Neural cell (in vitro differentiated cells): ENCODE measurements at regions not wholly inside any gene's neighbourhood (a gene's known extent, or its start where the extent isn't known, plus 50 kb on each side); places are given as distances from the start of the nearest gene placed in this dataset.

Experiments used
- H2AFZ ChIP-seq: fragments of 200-600, 300-800 bp; sonication (generic), shearing (Covaris generic); 2 replicates; pipeline ENCODE4 v1.6.0; 2014; ENCODE audit warnings: low read depth, mild to moderate bottlenecking, antibody characterized with exemption, low read length, moderate library complexity
- H3F3A ChIP-seq: fragments of 200-600 bp; shearing (Covaris generic); 2 replicates; pipeline ENCODE4 v1.6.1; 2016; ENCODE audit warnings: mild to moderate bottlenecking, moderate library complexity, mixed read lengths, antibody characterized with exemption, low read length; ENCODE audit not compliant: insufficient read depth, poor library complexity, severe bottlenecking
- H3K27ac ChIP-seq: fragments of 200-600, 300-800 bp; sonication (generic), shearing (Covaris generic); 2 replicates; pipeline ENCODE4 v1.5.1; 2014; ENCODE audit warnings: mild to moderate bottlenecking, low read length, moderate library complexity
- H3K27me3 ChIP-seq: fragments of 300-800, 200-600 bp; sonication (generic), shearing (Covaris generic); 2 replicates; pipeline ENCODE4 v1.6.0; 2014; ENCODE audit warnings: mild to moderate bottlenecking, low read depth, low read length, moderate library complexity; ENCODE audit not compliant: insufficient read depth
- H3K36me3 ChIP-seq: fragments of 300-800, 200-600 bp; sonication (generic), shearing (Covaris generic); 2 replicates; pipeline ENCODE4 v1.5.1; 2014; ENCODE audit warnings: mild to moderate bottlenecking, antibody characterized with exemption, low read length, moderate library complexity; ENCODE audit not compliant: insufficient read depth
- H3K4me2 ChIP-seq: fragments of 300-800, 200-600 bp; sonication (generic), shearing (Covaris generic); 2 replicates; pipeline ENCODE4 v1.6.0; 2014; ENCODE audit warnings: mild to moderate bottlenecking, low read length
- H3K4me3 ChIP-seq: fragments of 300-800, 200-600 bp; sonication (generic), shearing (Covaris generic); 2 replicates; pipeline ENCODE4 v1.5.1; 2014; ENCODE audit warnings: mild to moderate bottlenecking, low read length, moderate library complexity
- H3K79me2 ChIP-seq: fragments of 200-600 bp; shearing (Covaris generic); replicated peaks from 2 replicates; pipeline ENCODE4 v1.6.0; 2014; ENCODE audit warnings: mild to moderate bottlenecking, low read length, moderate library complexity; ENCODE audit not compliant: insufficient read depth
- H3K9ac ChIP-seq: fragments of 300-800, 200-600 bp; sonication (generic), shearing (Covaris generic); 2 replicates; pipeline ENCODE4 v1.6.1; 2016; ENCODE audit warnings: mild to moderate bottlenecking, low read length, mixed read lengths
- H3K9me2 ChIP-seq: fragments of 200-600 bp; shearing (Covaris generic); 2 replicates; pipeline ENCODE4 v1.6.1; 2016; ENCODE audit warnings: mild to moderate bottlenecking, low read length, mixed read lengths; ENCODE audit not compliant: insufficient read depth
- H3K9me3 ChIP-seq: fragments of 200-600, 300-800 bp; sonication (generic), shearing (Covaris generic); 2 replicates; pipeline ENCODE4 v1.6.1; 2016; ENCODE audit warnings: mild to moderate bottlenecking, mixed run types, low read length, moderate library complexity, mixed read lengths
- H4K20me1 ChIP-seq: fragments of 200-600 bp; shearing (Covaris generic); 2 replicates; pipeline ENCODE4 v1.6.1; 2016; ENCODE audit warnings: mild to moderate bottlenecking, mixed run types; ENCODE audit not compliant: insufficient read depth
- CTCF ChIP-seq: fragments of 450-650 bp; IDR thresholded peaks from 2 replicates; pipeline ENCODE4 v1.5.1; 2014; ENCODE audit warnings: antibody characterized with exemption, mild to moderate bottlenecking, moderate library complexity; ENCODE audit not compliant: poor library complexity, severe bottlenecking
- EP300 ChIP-seq: fragments of 450-650 bp; conservative IDR thresholded peaks from 2 replicates; pipeline ENCODE4 v1.6.1; 2014; ENCODE audit warnings: antibody characterized with exemption, mild to moderate bottlenecking, moderate library complexity; ENCODE audit not compliant: poor library complexity, severe bottlenecking
- EZH2 ChIP-seq: fragments of 200-600, 300-800 bp; shearing (Covaris generic), sonication (generic); IDR thresholded peaks from 2 replicates; pipeline ENCODE4 v1.6.1; 2014; ENCODE audit warnings: antibody characterized with exemption, low read length, borderline replicate concordance, mild to moderate bottlenecking; ENCODE audit not compliant: insufficient read depth, poor library complexity, severe bottlenecking
- MXI1 ChIP-seq: fragments of 450-650 bp; conservative IDR thresholded peaks from 2 replicates; pipeline ENCODE4 v1.6.1; 2014; ENCODE audit warnings: antibody characterized with exemption, mild to moderate bottlenecking; ENCODE audit not compliant: poor library complexity, severe bottlenecking
- POLR2AphosphoS5 ChIP-seq: IDR thresholded peaks from 2 replicates; pipeline ENCODE4 v1.6.1; 2012
- RAD21 ChIP-seq: fragments of 450-650 bp; conservative IDR thresholded peaks from 2 replicates; pipeline ENCODE4 v1.6.1; 2014; ENCODE audit warnings: antibody characterized with exemption, mild to moderate bottlenecking, moderate library complexity
- SMC3 ChIP-seq: fragments of 450-650 bp; conservative IDR thresholded peaks from 2 replicates; pipeline ENCODE4 v1.6.1; 2014; ENCODE audit warnings: antibody characterized with exemption, mild to moderate bottlenecking, moderate library complexity; ENCODE audit not compliant: poor library complexity
- TAF1 ChIP-seq: IDR thresholded peaks from 2 replicates; pipeline ENCODE4 v1.6.1; 2012; ENCODE audit warnings: low read depth
- TF ChIP-seq, protein P1 (sequence below): IDR thresholded peaks from 2 replicates; pipeline ENCODE4 v1.6.1; 2012; ENCODE audit warnings: borderline replicate concordance

- no peaks in the 10 kb centered on the region for H3K27me3 ChIP-seq
- H3K4me3 ChIP-seq: no peak overlapping the region
- no peak overlapping the region for H3K9ac ChIP-seq
- H3K79me2 ChIP-seq: no peaks in the 10 kb centered on the region
- H3K27ac ChIP-seq: no peak overlapping the region
- TF ChIP-seq EZH2 (no peak), CTCF (no peak), SMC3 (no peak), EP300 (no peak), RAD21 (no peak), MXI1 (no peak), POLR2AphosphoS5 (no peak), TAF1 (no peak)
- TF ChIP-seq, protein P1, sequence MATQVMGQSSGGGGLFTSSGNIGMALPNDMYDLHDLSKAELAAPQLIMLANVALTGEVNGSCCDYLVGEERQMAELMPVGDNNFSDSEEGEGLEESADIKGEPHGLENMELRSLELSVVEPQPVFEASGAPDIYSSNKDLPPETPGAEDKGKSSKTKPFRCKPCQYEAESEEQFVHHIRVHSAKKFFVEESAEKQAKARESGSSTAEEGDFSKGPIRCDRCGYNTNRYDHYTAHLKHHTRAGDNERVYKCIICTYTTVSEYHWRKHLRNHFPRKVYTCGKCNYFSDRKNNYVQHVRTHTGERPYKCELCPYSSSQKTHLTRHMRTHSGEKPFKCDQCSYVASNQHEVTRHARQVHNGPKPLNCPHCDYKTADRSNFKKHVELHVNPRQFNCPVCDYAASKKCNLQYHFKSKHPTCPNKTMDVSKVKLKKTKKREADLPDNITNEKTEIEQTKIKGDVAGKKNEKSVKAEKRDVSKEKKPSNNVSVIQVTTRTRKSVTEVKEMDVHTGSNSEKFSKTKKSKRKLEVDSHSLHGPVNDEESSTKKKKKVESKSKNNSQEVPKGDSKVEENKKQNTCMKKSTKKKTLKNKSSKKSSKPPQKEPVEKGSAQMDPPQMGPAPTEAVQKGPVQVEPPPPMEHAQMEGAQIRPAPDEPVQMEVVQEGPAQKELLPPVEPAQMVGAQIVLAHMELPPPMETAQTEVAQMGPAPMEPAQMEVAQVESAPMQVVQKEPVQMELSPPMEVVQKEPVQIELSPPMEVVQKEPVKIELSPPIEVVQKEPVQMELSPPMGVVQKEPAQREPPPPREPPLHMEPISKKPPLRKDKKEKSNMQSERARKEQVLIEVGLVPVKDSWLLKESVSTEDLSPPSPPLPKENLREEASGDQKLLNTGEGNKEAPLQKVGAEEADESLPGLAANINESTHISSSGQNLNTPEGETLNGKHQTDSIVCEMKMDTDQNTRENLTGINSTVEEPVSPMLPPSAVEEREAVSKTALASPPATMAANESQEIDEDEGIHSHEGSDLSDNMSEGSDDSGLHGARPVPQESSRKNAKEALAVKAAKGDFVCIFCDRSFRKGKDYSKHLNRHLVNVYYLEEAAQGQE: no peak
- H3K4me2 ChIP-seq: no peak overlapping the region
- H3K9me2 ChIP-seq: no peaks in the 10 kb centered on the region
- H3F3A ChIP-seq: no peaks in the 10 kb centered on the region
- H4K20me1 ChIP-seq: no peaks in the 10 kb centered on the region
- H3K9me3 ChIP-seq: no peaks in the 10 kb centered on the region
- no peak overlapping the region for H2AFZ ChIP-seq
- no peaks in the 10 kb centered on the region for H3K36me3 ChIP-seq
Measured at GRCh38 chr6:149127212-149127611, 190.3 kb upstream of the TAB2 start.

GRCh38 chr6:149128489-149129145, 188.9 kb upstream of the TAB2 start:
- Histone ChIP-seq H4K20me1 (no peaks in the 10 kb centered on the region), H2AFZ (no peak overlapping the region), H3K36me3 (no peaks in the 10 kb centered on the region), H3K79me2 (no peaks in the 10 kb centered on the region), H3K9me2 (no peaks in the 10 kb centered on the region), H3K9ac (no peak overlapping the region), H3F3A (no peaks in the 10 kb centered on the region), H3K27me3 (no peaks in the 10 kb centered on the region), H3K4me3 (no peak overlapping the region), H3K4me2 (no peak overlapping the region), H3K9me3 (no peaks in the 10 kb centered on the region), H3K27ac (no peak overlapping the region)
- TF ChIP-seq CTCF (no peak), EP300 (no peak), TAF1 (no peak), EZH2 (no peak), SMC3 (no peak), MXI1 (no peak), RAD21 (no peak), POLR2AphosphoS5 (no peak)
- TF ChIP-seq, protein P1: no peak
